Heart left ventricle (tissue), 13 donors: ENCODE measurements at regions not wholly inside any gene's neighbourhood (a gene's known extent, or its start where the extent isn't known, plus 50 kb on each side); places are given as distances from the start of the nearest gene placed in this dataset.

Experiments
- POLR2A ChIP-seq, 2 donors: fragments of 450-650 bp; IDR thresholded peaks; one replicate each; pipeline ENCODE4 v1.6.1; 2017; ENCODE audit warnings: antibody characterized with exemption in 2 of 2, mild to moderate bottlenecking in 2 of 2, moderate library complexity in 2 of 2
- TF ChIP-seq, protein P1 (sequence below), 12 donors: fragments of 200-600 bp; sonication (generic) in 4 of 12; IDR thresholded peaks; one replicate each; pipeline versions ENCODE4 v1.5.0 to v1.8.0; 2018 to 2022; ENCODE audit warnings: antibody characterized with exemption in 12 of 12, mild to moderate bottlenecking in 5 of 12
- donor health status: ischemic (EF 13 %, LVEDD 7.1; RV severe dilation, severe dysfunction).
- donor health status: DM: no; HTN: yes; CAD: no.
- donor health status: DM: no; HTN: no; CAD: no.
- donor health status: ischemic (EF 25% LVEDD 6.9; RV normal size, moderate dysfunction).
- donor health status: ischemic (EF 25% LVEDD 5.7; RV mildly dilated, moderate dysfunction).
- donor health status: ischemic (EF 35%, LVEDD 5.7; RV mildly dilated, moderate dysfunction).
- donor health status: nonischemic (EF 11% LVEDD 7.7; RV severe dilation, severe dysfunction).
- donor health status: DM: yes; HTN: yes; CAD: no.
- donor health status: PGD.
- donor health status: ischemic (EF 29% LVEDD 5.4; RV normal size, mild dysfunction).
- donor health status: nonischemic (EF 23%, LVEDD 6.1; RV moderate dilation, normal function).

DNA sequence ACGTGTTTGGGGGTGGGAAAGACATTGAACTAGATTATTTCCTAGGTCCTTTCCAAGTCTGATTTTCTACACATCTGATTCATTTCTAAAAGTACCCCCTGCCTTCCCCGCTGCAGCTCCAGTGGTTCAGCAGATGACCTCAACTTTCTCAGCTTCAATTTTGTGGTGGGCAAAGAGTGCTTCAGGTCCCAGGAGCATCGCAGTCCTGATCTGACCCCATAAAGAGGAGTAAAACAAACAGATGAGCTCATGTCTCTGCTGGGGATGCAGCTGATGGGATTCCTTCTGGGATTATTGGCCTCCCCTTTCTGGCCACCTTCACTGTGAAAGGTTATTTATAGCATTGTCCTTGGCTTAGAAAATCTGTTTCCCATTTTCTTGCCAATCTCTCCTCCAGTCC, 337.0 kb upstream of the PLXNA2 start:
- TF ChIP-seq, protein P1, sequence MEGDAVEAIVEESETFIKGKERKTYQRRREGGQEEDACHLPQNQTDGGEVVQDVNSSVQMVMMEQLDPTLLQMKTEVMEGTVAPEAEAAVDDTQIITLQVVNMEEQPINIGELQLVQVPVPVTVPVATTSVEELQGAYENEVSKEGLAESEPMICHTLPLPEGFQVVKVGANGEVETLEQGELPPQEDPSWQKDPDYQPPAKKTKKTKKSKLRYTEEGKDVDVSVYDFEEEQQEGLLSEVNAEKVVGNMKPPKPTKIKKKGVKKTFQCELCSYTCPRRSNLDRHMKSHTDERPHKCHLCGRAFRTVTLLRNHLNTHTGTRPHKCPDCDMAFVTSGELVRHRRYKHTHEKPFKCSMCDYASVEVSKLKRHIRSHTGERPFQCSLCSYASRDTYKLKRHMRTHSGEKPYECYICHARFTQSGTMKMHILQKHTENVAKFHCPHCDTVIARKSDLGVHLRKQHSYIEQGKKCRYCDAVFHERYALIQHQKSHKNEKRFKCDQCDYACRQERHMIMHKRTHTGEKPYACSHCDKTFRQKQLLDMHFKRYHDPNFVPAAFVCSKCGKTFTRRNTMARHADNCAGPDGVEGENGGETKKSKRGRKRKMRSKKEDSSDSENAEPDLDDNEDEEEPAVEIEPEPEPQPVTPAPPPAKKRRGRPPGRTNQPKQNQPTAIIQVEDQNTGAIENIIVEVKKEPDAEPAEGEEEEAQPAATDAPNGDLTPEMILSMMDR (IDR thresholded peaks at IDR 0.05) = no peak
- no peak for TF ChIP-seq POLR2A (IDR thresholded peaks at IDR 0.05)
